HEK293 (cell line): ENCODE measurements at regions not wholly inside any gene's neighbourhood (a gene's known extent, or its start where the extent isn't known, plus 50 kb on each side); places are given as distances from the start of the nearest gene placed in this dataset.
A peak's percentile ranks its signal among the peaks of the same experiment; 100 is the strongest.

ENCODE experiments used
- GLI2 ChIP-seq: fragments of 450-650 bp; formaldehyde crosslinking; IDR thresholded peaks from 2 replicates; pipeline ENCODE4; 2017; ENCODE audit warnings: missing biosample characterization, missing genetic modification characterization, low read depth, borderline replicate concordance
- SP7 ChIP-seq: fragments of 450-650 bp; formaldehyde crosslinking; IDR thresholded peaks from 2 replicates; pipeline ENCODE4 v1.5.1; 2016; ENCODE audit warnings: missing biosample characterization, missing genetic modification characterization
- YY1 ChIP-seq: fragments of 450-650 bp; formaldehyde crosslinking; IDR thresholded peaks from 2 replicates; pipeline ENCODE4 v1.5.1; 2018; ENCODE audit warnings: missing biosample characterization, missing genetic modification characterization
- ZFP3 ChIP-seq: fragments of 450-650 bp; formaldehyde crosslinking; IDR thresholded peaks from 2 replicates; pipeline ENCODE4 v1.5.1; 2016; ENCODE audit warnings: low read depth, missing biosample characterization, missing genetic modification characterization
- ZNF202 ChIP-seq: fragments of 450-650 bp; formaldehyde crosslinking; IDR thresholded peaks from 2 replicates; pipeline ENCODE4 v1.5.1; 2016; ENCODE audit warnings: missing biosample characterization, missing genetic modification characterization, borderline replicate concordance
- ZNF214 ChIP-seq: fragments of 450-650 bp; formaldehyde crosslinking; IDR thresholded peaks from 2 replicates; pipeline ENCODE4 v1.5.1; 2017; ENCODE audit warnings: missing biosample characterization, mild to moderate bottlenecking, missing genetic modification characterization, borderline replicate concordance
- ZNF239 ChIP-seq: fragments of 450-650 bp; formaldehyde crosslinking; IDR thresholded peaks from 2 replicates; pipeline ENCODE4 v1.5.1; 2016; ENCODE audit warnings: missing biosample characterization, missing genetic modification characterization
- ZNF366 ChIP-seq: fragments of 450-650 bp; formaldehyde crosslinking; conservative IDR thresholded peaks from 2 replicates; pipeline ENCODE4 v1.5.1; 2016; ENCODE audit warnings: missing biosample characterization, missing genetic modification characterization
- ZNF426 ChIP-seq: fragments of 450-650 bp; formaldehyde crosslinking; IDR thresholded peaks from 2 replicates; pipeline ENCODE4 v1.5.1; 2017; ENCODE audit warnings: missing biosample characterization, missing genetic modification characterization, mild to moderate bottlenecking, inconsistent platforms, moderate library complexity
- ZNF433 ChIP-seq: fragments of 450-650 bp; formaldehyde crosslinking; IDR thresholded peaks from 2 replicates; pipeline ENCODE4 v1.5.1; 2016; ENCODE audit warnings: missing biosample characterization, missing genetic modification characterization, low read depth
- ZNF571 ChIP-seq: fragments of 450-650 bp; formaldehyde crosslinking; IDR thresholded peaks from 2 replicates; pipeline ENCODE4 v1.5.0; 2017; ENCODE audit warnings: missing biosample characterization, missing genetic modification characterization
- ZNF658 ChIP-seq: fragments of 450-650 bp; formaldehyde crosslinking; IDR thresholded peaks from 2 replicates; pipeline ENCODE4; 2016; ENCODE audit warnings: missing biosample characterization, missing genetic modification characterization
- ZNF664 ChIP-seq: fragments of 450-650 bp; formaldehyde crosslinking; IDR thresholded peaks from 2 replicates; pipeline ENCODE4 v1.5.1; 2016; ENCODE audit warnings: missing biosample characterization, missing genetic modification characterization
- TF ChIP-seq, protein P1 (sequence below): fragments of 450-650 bp; formaldehyde crosslinking; IDR thresholded peaks from 2 replicates; pipeline ENCODE4 v1.5.1; 2016; ENCODE audit warnings: missing biosample characterization, missing genetic modification characterization
- TF ChIP-seq, protein P2 (sequence below): fragments of 450-650 bp; formaldehyde crosslinking; IDR thresholded peaks from 2 replicates; pipeline ENCODE4 v1.5.1; 2016; ENCODE audit warnings: missing biosample characterization, missing genetic modification characterization, borderline replicate concordance
- TF ChIP-seq, protein P3 (sequence below): fragments of 450-650 bp; formaldehyde crosslinking; IDR thresholded peaks from 2 replicates; pipeline ENCODE4 v1.5.1; 2016; ENCODE audit warnings: missing biosample characterization, missing genetic modification characterization
- TF ChIP-seq, protein P4 (sequence below): fragments of 450-650 bp; formaldehyde crosslinking; IDR thresholded peaks from 2 replicates; pipeline ENCODE4 v1.5.1; 2016; ENCODE audit warnings: missing biosample characterization, missing genetic modification characterization
- TF ChIP-seq, protein P5 (sequence below): fragments of 450-650 bp; formaldehyde crosslinking; conservative IDR thresholded peaks from 2 replicates; pipeline ENCODE4 v1.5.1; 2016; ENCODE audit warnings: low read depth, missing biosample characterization, missing genetic modification characterization
- TF ChIP-seq, protein P6 (sequence below): fragments of 450-650 bp; formaldehyde crosslinking; IDR thresholded peaks from 2 replicates; pipeline ENCODE4 v1.5.1; 2016; ENCODE audit warnings: missing biosample characterization, missing genetic modification characterization

DNA sequence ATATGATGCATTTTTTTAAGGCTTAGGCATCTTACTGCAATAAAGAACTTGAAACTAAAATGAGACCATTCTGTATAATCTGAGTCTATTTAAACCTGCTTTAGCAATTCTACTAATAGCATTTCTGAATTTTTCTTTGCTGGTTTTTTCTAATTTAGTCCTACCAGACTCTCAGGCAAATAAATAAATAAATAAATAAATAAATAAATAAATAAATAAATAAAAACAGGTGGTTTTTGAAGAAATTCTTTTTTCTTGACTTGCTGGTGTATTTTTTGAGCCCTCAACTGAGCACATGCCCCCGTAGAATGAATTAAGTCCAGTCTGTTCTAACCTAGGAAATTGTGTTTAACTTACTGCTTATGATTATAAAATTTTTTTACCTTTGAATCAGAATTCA lies 134.7 kb upstream of the FOXP2 start (continued):
- TF ChIP-seq ZNF202 (0 out of 2 replicates have a peak, but pooled peaks have one; percentile 81), SP7 (tag by site-specific recombination) (no peak), ZNF433 (tag by site-specific recombination) (peak; percentile 59; the same call in 1 of the 2 replicates), ZNF366 (no peak), YY1 (tag by site-specific recombination) (no peak), ZNF426 (tag by site-specific recombination) (peak; percentile 91), ZNF239 (no peak), ZNF664 (tag by site-specific recombination) (0 out of 2 replicates have a peak, but pooled peaks have one; percentile 19), ZNF571 (tag by site-specific recombination) (no peak), GLI2 (tag by site-specific recombination) (no peak; the same call in 1 of the 2 replicates), ZNF214 (no peak), ZFP3 (tag by site-specific recombination) (no peak), ZNF658 (no peak)
- TF ChIP-seq, protein P1, sequence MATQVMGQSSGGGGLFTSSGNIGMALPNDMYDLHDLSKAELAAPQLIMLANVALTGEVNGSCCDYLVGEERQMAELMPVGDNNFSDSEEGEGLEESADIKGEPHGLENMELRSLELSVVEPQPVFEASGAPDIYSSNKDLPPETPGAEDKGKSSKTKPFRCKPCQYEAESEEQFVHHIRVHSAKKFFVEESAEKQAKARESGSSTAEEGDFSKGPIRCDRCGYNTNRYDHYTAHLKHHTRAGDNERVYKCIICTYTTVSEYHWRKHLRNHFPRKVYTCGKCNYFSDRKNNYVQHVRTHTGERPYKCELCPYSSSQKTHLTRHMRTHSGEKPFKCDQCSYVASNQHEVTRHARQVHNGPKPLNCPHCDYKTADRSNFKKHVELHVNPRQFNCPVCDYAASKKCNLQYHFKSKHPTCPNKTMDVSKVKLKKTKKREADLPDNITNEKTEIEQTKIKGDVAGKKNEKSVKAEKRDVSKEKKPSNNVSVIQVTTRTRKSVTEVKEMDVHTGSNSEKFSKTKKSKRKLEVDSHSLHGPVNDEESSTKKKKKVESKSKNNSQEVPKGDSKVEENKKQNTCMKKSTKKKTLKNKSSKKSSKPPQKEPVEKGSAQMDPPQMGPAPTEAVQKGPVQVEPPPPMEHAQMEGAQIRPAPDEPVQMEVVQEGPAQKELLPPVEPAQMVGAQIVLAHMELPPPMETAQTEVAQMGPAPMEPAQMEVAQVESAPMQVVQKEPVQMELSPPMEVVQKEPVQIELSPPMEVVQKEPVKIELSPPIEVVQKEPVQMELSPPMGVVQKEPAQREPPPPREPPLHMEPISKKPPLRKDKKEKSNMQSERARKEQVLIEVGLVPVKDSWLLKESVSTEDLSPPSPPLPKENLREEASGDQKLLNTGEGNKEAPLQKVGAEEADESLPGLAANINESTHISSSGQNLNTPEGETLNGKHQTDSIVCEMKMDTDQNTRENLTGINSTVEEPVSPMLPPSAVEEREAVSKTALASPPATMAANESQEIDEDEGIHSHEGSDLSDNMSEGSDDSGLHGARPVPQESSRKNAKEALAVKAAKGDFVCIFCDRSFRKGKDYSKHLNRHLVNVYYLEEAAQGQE (tag by site-specific recombination) = peak; percentile 64
- TF ChIP-seq, protein P2, sequence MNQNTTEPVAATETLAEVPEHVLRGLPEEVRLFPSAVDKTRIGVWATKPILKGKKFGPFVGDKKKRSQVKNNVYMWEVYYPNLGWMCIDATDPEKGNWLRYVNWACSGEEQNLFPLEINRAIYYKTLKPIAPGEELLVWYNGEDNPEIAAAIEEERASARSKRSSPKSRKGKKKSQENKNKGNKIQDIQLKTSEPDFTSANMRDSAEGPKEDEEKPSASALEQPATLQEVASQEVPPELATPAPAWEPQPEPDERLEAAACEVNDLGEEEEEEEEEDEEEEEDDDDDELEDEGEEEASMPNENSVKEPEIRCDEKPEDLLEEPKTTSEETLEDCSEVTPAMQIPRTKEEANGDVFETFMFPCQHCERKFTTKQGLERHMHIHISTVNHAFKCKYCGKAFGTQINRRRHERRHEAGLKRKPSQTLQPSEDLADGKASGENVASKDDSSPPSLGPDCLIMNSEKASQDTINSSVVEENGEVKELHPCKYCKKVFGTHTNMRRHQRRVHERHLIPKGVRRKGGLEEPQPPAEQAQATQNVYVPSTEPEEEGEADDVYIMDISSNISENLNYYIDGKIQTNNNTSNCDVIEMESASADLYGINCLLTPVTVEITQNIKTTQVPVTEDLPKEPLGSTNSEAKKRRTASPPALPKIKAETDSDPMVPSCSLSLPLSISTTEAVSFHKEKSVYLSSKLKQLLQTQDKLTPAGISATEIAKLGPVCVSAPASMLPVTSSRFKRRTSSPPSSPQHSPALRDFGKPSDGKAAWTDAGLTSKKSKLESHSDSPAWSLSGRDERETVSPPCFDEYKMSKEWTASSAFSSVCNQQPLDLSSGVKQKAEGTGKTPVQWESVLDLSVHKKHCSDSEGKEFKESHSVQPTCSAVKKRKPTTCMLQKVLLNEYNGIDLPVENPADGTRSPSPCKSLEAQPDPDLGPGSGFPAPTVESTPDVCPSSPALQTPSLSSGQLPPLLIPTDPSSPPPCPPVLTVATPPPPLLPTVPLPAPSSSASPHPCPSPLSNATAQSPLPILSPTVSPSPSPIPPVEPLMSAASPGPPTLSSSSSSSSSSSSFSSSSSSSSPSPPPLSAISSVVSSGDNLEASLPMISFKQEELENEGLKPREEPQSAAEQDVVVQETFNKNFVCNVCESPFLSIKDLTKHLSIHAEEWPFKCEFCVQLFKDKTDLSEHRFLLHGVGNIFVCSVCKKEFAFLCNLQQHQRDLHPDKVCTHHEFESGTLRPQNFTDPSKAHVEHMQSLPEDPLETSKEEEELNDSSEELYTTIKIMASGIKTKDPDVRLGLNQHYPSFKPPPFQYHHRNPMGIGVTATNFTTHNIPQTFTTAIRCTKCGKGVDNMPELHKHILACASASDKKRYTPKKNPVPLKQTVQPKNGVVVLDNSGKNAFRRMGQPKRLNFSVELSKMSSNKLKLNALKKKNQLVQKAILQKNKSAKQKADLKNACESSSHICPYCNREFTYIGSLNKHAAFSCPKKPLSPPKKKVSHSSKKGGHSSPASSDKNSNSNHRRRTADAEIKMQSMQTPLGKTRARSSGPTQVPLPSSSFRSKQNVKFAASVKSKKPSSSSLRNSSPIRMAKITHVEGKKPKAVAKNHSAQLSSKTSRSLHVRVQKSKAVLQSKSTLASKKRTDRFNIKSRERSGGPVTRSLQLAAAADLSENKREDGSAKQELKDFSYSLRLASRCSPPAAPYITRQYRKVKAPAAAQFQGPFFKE (tag by site-specific recombination) = no peak
- TF ChIP-seq, protein P3, sequence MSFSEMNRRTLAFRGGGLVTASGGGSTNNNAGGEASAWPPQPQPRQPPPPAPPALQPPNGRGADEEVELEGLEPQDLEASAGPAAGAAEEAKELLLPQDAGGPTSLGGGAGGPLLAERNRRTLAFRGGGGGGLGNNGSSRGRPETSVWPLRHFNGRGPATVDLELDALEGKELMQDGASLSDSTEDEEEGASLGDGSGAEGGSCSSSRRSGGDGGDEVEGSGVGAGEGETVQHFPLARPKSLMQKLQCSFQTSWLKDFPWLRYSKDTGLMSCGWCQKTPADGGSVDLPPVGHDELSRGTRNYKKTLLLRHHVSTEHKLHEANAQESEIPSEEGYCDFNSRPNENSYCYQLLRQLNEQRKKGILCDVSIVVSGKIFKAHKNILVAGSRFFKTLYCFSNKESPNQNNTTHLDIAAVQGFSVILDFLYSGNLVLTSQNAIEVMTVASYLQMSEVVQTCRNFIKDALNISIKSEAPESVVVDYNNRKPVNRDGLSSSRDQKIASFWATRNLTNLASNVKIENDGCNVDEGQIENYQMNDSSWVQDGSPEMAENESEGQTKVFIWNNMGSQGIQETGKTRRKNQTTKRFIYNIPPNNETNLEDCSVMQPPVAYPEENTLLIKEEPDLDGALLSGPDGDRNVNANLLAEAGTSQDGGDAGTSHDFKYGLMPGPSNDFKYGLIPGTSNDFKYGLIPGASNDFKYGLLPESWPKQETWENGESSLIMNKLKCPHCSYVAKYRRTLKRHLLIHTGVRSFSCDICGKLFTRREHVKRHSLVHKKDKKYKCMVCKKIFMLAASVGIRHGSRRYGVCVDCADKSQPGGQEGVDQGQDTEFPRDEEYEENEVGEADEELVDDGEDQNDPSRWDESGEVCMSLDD = no peak
- TF ChIP-seq, protein P4, sequence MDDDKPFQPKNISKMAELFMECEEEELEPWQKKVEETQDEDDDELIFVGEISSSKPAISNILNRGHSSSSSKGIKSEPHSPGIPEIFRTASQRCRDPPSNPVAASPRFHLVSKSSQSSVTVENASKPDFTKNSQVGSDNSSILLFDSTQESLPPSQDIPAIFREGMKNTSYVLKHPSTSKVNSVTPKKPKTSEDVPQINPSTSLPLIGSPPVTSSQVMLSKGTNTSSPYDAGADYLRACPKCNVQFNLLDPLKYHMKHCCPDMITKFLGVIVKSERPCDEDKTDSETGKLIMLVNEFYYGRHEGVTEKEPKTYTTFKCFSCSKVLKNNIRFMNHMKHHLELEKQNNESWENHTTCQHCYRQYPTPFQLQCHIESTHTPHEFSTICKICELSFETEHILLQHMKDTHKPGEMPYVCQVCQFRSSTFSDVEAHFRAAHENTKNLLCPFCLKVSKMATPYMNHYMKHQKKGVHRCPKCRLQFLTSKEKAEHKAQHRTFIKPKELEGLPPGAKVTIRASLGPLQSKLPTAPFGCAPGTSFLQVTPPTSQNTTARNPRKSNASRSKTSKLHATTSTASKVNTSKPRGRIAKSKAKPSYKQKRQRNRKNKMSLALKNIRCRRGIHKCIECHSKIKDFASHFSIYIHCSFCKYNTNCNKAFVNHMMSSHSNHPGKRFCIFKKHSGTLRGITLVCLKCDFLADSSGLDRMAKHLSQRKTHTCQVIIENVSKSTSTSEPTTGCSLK (tag by site-specific recombination) = no peak
- TF ChIP-seq, protein P5, sequence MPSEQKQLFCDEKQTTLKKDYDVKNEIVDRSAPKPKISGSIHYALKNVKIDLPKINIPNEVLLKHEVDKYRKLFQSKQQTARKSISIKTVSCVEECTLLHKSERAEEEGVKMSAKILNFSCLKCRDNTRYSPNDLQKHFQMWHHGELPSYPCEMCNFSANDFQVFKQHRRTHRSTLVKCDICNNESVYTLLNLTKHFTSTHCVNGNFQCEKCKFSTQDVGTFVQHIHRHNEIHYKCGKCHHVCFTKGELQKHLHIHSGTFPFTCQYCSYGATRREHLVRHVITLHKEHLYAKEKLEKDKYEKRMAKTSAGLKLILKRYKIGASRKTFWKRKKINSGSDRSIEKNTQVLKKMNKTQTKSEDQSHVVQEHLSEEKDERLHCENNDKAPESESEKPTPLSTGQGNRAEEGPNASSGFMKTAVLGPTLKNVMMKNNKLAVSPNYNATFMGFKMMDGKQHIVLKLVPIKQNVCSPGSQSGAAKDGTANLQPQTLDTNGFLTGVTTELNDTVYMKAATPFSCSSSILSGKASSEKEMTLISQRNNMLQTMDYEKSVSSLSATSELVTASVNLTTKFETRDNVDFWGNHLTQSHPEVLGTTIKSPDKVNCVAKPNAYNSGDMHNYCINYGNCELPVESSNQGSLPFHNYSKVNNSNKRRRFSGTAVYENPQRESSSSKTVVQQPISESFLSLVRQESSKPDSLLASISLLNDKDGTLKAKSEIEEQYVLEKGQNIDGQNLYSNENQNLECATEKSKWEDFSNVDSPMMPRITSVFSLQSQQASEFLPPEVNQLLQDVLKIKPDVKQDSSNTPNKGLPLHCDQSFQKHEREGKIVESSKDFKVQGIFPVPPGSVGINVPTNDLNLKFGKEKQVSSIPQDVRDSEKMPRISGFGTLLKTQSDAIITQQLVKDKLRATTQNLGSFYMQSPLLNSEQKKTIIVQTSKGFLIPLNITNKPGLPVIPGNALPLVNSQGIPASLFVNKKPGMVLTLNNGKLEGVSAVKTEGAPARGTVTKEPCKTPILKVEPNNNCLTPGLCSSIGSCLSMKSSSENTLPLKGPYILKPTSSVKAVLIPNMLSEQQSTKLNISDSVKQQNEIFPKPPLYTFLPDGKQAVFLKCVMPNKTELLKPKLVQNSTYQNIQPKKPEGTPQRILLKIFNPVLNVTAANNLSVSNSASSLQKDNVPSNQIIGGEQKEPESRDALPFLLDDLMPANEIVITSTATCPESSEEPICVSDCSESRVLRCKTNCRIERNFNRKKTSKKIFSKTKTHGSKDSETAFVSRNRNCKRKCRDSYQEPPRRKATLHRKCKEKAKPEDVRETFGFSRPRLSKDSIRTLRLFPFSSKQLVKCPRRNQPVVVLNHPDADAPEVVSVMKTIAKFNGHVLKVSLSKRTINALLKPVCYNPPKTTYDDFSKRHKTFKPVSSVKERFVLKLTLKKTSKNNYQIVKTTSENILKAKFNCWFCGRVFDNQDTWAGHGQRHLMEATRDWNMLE (tag by site-specific recombination) = peak; percentile 82
- TF ChIP-seq, protein P6, sequence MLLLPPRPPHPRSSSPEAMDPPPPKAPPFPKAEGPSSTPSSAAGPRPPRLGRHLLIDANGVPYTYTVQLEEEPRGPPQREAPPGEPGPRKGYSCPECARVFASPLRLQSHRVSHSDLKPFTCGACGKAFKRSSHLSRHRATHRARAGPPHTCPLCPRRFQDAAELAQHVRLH (tag by site-specific recombination) = no peak
